AML-193 (cell line): ENCODE measurements at regions not wholly inside any gene's neighbourhood (a gene's known extent, or its start where the extent isn't known, plus 50 kb on each side); places are given as distances from the start of the nearest gene placed in this dataset.
"Not testable (repeated sequence)": the region's sequence is repeated elsewhere in the genome, so short reads cannot be mapped to it uniquely, and the experiment has no call there.

Experiments used
- DNase-seq, 2 experiments: peaks; one replicate each; lab custom pipeline; 2025; lab: John Stamatoyannopoulos, UW

DNA sequence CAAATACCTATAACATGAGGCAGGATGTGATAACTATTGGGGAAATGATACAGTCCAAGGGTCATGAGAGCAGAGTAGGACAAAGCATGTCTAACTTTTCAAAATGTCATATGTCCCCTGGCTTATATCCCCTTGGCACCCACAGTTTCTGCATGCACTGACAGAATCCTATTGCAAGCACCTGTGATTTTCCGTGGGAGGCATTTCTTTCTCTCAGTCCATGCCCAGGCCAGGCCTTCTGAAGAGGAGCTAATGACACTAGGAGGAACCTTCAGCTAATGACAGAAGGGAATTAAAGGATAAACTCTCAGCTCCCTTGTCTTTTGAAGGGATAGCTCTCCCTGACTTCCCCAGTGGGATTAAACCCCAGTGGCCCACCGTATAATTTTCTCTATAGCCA, 249.2 kb downstream of the TTC6 start:
- DNase-seq, result no peak

DNA sequence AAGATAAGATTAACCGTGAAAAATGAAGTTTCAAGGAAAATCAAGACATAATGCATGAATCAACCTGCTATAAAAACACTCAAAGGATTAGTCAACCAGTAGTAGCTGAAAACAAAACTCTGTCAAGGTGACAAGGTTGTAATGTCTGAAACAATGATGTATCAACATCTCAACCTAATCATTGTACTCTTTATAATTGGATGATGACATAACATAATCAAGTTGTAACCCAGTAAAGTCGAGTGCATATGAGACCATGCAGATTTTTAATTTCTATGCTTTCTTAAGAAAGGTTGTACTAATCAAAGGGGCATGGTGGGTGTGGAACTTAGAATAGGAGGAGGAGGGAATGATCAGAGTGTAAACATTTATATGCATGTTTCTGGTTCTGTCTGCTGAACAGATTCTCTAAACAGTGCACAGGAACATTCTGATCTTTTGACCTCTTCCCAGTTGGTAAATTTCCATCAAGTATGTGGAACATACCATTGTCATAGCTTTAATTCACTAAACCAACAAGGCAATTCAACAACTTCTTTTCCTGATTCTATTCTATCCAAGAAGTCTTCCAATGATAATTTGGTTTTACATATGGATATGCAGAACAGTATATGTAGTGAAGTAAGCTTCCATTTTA, 253.7 kb downstream of the TTC6 start:
- no peak for DNase-seq

DNA sequence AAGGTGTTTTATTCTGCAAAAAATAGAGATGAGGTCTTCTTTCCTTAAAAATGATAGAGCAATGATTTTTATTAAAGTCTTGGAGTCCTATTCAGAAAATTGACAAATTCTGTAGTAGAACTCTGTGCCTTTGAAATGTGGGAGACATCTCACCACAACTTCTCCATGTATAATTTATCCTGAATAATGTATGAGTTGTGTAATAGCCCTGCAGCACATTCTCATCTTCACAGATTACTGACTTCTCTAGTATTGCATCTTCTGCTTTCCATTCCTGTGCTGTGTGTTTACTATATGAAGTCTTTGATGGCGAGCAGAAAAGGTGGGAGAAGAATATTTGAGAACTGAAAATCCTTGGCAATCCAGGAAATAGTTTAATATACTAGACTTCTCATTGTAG, 255.6 kb downstream of the TTC6 start:
- no peak for DNase-seq

DNA sequence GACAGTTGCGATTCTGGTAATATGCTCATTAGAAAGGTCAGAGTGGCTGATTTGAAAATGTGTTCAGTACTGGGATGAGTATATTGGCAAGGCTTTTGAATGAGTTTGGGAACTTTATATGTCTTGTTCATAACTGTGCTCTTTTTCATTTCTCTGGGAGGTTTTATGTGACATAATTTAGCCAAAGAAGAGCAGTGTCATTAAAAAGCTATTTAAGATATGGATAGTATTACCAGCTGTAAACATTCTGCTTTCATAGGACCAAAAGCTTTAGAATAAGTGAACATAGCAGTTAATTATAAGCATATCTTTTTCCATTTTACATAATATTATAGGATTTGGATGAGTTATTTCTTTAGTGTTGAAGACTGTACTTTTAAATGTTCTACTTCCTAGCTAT, 260.4 kb downstream of the TTC6 start:
- DNase-seq, result no peak

DNA sequence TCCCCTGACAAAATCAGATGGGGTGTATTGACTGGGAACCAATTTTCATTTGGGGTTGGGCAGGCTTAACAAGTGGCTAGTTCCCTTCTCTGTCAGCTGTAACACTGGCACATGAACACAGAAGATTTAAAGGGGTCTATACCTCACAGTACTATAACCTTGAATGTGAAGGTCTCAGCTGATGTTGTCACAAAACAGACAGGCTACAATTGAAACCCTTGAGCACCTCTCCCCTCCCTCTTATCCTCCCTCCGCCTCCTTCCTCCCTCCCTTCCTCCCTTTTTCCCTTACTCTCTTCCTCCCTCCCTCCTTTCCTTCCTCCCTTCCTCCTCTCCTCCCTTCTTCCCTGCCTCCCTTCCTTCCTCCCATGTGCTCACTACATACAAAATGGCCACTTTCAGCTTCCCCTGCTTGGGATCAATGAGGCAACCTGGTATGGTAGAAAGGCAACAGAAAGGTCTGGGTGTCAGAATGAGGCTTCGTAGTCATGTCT, 262.4 kb downstream of the TTC6 start:
- DNase-seq, result no peak

DNA sequence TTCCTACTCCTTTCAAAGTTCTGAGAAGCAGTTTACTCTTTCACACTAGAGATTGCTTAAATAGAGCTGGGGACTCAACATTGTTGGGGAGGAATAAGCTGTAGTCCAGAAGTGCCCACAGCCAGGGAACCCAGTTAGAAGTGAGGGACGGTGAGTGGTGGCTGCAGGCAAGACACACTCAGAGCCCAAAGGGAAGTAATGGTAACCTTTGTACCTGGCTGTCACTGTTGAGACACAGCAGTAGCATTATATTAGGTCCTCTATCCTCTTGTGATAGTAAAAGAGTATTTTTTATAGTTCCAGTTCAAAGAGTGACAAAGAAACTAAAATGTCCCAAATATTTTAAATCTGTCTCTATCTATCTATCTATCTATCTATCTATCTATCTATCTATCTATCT, 263.3 kb downstream of the TTC6 start:
- no peak for DNase-seq

DNA sequence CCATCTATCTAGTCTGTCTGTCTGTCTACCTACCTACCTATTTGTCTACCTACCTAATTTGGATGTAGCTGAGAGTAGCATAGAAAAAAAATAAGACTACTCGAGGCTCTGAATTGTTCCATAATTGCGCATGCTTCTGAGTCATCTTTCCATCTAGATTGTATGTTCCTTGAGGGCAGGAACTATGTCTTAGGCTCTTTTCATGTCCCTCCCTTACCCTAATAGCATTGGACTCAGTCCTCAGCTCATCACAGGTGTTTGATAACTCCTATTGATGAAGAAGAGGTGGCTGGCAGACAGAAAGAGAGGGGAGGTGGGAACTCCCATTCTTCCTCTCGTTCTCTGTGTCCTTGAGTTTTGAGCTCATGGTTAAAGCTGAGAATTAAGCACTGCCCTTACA, 263.7 kb downstream of the TTC6 start:
- no peak for DNase-seq

DNA sequence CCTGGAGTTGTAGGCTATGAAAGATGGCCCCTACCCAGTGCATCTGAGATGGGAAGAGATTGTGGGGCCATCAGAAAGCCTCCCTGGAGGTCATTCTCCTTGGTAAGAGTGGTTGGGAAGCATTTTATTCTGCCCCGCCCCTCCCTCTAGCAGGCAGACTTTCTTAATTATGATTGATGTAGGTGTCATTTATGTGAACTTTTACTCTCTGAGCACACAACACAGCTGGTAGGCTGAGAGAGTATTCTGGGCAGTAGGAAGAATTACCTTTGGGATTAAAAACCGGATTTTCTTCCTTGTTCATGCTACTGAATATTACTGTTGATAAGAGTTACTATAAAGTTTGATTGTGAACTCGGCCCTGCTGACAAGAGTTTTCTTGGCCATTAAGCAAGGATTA, 266.8 kb downstream of the TTC6 start:
- DNase-seq, result no peak

DNA sequence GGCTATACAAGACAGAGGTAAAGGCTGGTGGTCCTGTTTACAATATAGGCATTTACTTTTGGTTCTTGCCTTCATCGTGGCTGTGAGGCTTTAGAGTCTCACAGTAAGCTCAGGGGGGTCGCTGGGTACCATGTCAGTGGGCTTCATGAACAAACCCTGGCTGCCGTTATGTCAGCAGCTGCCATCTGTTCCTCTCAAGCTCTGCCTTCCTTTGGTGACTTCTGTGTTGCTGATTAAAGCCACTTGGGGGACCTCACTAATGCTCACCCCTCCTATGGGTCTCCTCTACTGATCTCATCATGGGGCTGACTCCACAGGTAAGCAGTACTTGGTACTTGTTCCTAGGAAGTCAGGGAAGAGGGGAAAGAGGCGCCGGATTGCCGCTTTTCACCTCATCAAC, 268.7 kb downstream of the TTC6 start:
- DNase-seq, result no peak

DNA sequence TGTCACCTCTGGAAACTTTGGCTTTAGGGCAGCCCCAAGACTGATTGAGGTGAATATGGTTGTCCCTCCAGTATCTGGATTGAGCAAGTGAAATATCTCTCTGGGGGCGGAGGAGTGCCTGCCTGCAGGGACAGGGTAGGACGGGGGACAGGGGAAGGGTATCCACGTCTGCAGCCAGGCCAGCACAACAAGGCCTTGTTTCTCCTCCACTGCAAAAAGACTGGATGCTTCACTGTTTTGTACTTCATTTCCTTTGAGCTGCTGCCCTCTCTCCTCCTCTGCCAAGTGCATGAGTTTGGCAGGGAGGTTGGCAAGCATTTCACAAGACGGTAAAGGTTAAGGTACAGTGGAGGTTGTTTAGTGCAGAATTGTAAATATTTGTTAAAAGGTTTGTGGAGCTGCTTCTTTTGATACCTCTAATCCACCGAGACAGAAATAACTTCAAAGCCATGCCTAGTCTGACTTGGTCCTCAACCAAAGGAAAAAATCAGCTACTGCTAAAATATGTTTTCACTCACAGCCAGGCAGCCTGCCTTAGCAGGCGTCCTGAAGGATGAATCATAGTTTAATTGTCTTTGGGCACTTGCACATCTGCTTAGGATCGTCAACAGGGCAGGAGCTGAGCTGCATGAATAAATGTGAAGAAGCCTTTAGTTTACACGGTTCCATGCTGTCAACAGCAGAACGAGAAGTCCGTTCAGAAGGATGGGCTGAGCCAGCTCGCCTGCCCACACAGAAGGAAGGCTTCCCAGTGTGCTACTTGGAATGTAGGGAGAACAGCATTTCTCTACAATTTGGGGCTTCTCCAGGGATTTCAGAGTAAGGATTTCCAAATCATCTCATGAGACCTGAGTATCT, 269.7 kb downstream of the TTC6 start:
- DNase-seq, result no peak

DNA sequence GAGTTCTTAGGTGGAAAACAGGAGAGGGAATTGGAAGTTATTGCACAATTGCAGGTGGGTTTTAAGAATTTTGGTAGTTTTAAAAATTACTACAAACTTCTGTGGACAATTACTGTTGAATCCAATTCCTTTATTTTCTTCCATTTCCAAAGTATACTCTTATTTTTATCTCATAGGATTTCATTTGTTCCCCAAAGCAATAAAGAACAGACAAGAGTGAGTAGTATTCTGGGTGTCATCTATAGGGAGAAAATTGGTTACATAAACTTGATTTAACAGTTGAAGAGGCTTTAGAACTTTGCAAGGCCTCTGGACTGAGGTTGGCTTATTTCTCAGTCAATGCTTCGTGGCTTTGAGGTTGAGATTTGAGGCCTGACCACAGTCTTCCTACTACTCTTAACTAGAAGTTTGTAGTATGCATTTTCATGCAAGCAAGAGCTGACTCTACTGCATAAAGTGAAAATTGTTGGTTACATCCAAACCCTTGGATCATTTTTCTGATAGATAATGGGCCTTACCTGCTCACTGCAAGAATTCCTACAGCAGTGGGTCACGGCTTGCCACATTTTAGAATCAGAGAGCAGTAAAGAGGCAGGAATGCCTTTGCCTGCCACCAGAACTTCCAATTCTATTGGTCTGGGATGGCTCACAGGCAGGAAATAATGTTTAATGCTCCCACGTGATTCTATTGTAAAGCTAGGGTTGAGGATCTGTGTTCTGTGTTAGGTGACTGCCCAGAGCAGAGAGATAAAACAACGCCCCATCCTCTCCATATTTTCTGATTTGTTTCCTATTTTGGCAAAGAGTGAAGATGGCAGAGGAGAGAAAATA, 270.5 kb downstream of the TTC6 start:
- DNase-seq, result no peak

DNA sequence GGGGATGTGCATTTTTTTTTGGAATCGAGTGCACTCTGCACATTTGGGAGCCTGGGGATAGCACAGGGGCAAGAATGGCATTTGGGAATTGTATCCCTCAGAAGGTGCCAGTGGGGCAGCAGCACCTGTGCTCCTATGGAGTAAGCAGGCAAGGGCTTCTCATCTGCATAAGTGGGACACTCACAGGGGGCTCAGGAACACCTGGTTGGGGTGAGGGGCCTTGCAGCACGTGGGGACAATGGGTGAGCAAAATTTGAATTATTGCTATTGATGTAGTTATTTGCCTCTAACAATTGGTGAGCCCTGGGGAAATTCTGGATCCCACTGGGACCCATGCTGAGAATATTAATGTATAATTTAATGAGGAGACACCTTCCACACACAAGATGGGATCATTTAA, 274.2 kb downstream of the TTC6 start:
- no peak for DNase-seq

DNA sequence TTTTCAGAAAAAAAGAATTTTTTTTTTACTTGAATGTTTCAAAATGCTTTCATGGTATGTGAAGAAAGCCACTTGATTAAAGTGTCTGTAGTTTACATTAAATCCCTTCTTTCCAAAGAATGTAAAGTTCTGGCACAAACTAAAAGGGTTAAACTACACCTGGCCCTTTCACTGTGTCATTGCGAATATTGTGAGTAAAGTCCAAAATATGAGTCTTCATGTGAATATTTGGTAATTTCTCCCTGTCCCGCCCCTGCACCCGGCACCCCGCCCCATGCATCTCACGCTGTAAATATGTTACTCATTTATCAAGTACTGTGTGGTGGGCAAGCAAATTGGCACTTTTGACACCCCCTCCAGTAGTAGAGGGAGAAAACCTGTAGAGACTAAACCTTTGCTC, 274.7 kb downstream of the TTC6 start:
- no peak for DNase-seq

DNA sequence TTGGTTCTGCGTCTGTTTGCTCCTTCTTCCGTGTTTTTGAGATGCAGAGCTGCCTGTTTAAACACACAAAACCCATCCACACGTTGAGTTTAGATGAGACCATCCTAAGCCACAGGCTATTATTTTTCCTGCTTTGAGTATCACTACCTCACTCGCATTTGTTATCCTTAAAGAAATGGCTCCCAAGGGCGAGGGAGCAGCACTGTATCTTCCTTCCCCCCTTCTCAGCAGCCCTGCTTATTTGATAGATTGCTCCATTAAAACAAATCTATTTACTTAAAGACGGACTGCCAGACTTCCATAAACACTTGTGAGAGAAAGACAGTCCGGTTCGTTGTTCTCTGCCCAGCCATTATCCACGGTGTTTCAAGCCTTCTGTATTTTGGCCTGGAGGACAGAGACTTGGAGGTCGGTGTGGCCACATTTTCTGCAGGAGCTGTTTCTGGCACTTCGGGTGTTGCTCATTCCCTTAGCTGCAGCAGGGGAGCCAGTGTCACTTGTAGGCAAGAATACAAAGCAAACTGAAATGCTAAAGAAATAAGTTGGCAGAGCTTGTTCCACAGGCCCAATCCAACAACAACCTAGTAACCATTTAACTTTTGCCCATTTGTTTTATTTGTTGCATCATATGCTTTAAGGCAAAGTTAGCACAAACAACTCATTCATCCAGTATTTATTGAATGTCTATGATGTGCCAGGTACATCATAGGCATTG, 275.4 kb downstream of the TTC6 start:
- no peak for DNase-seq

DNA sequence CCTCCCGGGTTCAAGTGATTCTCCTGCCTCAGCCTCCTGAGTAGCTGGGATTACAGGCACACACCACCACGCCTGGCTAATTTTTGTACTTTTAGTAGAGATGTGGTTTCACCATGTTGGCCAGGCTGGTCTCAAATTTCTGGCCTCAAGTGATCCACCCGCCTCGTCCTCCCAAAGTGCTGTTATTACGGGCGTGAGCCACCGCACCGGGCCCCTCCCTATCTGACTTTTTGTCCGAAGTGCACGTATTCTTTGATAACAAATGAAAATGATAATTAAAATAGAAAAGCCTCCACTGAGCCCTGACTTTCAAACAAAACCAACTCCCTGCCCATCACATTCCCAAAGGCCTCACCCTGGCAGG, 278.6 kb downstream of the TTC6 start:
- DNase-seq, result not testable (repeated sequence)

DNA sequence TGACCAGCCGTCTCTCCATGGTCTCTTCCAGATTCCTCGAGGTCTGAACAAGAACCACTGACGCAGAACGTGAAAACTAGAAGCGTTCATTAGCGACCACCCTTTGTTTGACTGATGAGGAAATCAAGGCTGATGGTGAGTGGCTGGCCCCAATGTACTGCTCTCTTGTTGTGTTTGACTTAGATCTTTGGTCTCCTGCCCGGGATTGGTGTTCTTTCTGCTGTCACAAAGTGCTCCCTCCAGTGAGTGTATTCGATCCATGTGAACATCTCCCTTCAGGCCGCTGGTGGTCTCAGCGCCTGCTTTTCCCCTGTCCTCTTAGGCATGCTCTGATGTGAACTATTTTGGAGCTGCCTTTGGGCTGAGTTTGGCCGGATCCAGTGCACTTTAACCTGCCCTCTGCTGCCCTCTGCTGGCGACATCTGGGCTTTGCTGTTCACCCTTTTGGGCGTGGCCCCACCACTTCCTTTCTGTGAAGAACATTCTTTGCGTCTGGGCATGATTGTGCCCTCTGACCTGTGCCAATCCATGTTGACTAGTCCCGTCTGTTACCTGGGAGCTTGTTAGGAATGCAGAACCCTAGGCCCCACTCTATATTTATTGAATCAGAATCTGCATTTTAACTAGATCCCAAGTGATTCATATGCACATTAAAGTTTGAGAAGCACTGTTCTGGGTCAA, 279.1 kb downstream of the TTC6 start:
- DNase-seq, result peak; percentile 41 to 65

DNA sequence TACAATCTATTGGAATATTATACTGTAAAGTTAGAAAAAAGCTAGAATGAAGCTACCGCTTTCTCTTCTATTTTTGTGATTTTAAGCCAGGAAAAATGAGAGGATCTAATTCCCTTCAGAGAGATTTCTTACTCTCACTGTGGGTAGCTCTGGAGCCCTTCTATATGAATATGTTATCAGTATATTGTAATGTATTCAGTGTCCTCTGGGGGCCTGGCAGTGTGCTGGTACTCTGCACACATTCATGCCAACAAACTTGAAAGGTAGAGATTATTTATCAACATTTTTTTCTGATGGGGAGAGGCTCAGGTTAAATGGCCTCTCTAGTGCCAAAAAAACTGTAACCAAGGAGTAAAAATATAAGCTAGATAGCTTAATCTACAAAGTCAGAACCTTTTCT, 292.8 kb downstream of the TTC6 start:
- DNase-seq, result no peak

DNA sequence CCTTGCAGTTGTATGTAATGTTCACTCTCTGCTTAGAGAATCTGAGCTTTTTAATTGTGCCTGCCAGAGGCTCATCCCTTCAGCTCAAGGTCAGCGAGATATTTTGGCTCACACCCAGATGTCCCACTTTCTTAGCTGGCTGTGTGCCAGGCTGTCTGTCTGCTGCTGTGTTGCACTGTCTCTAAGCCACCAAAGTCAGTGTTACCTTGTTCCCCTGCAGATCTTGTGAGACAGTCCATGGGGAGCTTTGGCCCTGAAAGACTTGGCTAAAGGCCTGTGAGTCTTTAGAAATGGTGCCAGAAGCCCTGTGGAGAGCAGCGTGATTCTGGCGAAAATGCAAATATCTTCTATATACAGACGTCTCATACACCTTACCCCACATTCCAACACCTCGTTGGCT, 293.7 kb downstream of the TTC6 start:
- DNase-seq, result no peak

DNA sequence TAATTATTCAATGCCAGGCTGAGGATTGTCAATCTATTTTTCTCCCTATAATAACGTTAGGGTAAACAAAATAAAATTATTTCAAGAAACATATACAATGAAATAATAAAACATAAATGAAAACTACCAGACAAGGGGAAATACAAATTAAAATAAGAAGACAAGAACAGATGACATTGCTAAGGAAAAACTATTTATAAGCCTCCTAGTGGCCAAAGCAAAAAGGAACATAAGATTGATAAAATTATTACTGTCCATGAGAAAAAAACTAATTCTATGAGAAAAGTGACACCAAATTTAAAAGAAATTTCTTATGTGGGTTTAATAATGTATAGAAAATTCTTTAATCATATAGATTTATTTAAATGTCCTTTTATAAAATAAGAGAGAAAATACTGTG, 294.7 kb downstream of the TTC6 start:
- DNase-seq, result peak in 1 of 2 experiments; percentile 2

DNA sequence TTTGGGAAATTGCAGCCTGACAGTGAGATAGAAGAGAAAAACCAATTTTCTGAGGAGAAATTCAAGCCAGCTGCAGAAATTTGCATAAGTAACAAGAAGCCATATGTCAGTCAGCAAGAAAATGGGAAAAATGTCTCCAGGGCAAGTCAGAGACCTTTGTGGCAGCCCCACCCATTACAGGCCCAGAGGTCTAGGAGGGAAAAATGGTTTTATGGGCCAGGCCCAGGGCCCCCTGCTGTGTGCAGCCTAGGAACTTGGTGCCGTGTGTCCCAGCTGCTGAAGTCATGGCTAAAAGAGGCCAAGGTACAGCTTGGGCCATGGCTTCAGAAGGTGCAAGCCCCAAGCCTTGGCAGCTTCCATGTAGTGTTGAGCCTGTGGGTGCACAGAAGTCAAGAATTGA, 296.1 kb downstream of the TTC6 start:
- not testable (repeated sequence) for DNase-seq

DNA sequence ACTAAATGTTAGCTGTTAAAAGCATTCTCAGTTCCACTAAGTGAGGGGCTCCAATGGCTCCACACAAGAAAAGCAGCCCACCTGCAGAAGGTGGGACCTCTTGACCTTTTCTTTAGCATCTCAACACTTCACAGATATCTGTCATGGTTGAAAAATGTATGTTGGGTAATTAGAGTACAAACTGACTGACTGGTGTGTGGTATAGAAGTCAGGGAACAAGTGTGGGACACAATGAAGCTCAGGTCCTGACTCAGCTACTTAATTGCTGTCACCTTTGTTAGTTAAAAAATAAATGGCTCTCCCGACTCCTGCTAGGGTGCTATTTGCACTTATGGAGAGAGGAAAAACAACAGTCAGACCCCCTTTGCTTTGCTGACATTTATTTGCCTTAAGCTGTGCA, 299.0 kb downstream of the TTC6 start:
- DNase-seq, result no peak

DNA sequence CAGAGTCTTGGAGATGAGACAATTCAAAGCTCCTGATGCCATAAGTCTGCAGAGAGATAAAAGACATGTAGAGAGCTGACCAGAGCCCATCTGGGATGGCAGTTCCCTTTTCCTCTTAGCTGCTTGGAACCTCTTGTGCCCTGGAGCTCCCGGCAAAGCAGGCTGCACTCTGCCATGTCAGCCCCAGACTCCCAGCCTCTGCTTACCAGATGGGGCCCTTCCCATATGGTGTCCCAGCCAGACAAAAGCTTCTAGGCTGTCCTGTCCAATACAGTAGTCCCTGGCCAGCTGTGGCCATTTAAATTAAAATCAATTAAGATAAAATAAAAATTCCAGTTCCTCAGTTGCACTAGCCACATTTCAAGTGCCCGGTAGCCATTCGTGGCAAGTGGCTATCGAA, 303.9 kb downstream of the TTC6 start:
- no peak for DNase-seq
